Cardiac septum (tissue), 1 donor: ENCODE measurements at regions not wholly inside any gene's neighbourhood (a gene's known extent, or its start where the extent isn't known, plus 50 kb on each side); places are given as distances from the start of the nearest gene placed in this dataset.
"Not testable (repeated sequence)": the region's sequence is repeated elsewhere in the genome, so short reads cannot be mapped to it uniquely, and the experiment has no call there.

Experiments used
- DNase-seq: peaks from one replicate; pipeline ENCODE4 v3.0.0-alpha.2; 2020; ENCODE audit warnings: low spot score
- intact Hi-C: fragments of 100-400 bp; cut with DNase I; formaldehyde crosslinking; loops from one replicate; pipeline ENCODE4 v1.14.0; 2022
- donor health status: DM: no; HTN: no; CAD: no.

GRCh38 chr2:236918545-236918944 is 167.1 kb upstream of the COPS8 start:
- DNase-seq = no peak
- intact Hi-C loops = no loop called here

GRCh38 chr2:236919209-236919608 is 166.5 kb upstream of the COPS8 start:
- intact Hi-C loops = no loop called here
- DNase-seq = no peak

- DNase-seq, intact Hi-C loops: not testable (repeated sequence)
Measured at GRCh38 chr2:236919801-236920379, 165.8 kb upstream of the COPS8 start.

- intact Hi-C loops = no loop called here
- no peak for DNase-seq
Measured at GRCh38 chr2:236922061-236922460, 163.6 kb upstream of the COPS8 start.

- intact Hi-C loops = no loop called here
- peak; percentile 64 for DNase-seq
Measured at GRCh38 chr2:236928380-236929037, 157.2 kb upstream of the COPS8 start.

GRCh38 chr2:236932831-236933361 is 152.8 kb upstream of the COPS8 start:
- intact Hi-C loops = no loop called here
- DNase-seq = no peak

GRCh38 chr2:236934166-236934565 is 151.5 kb upstream of the COPS8 start:
- intact Hi-C loops = no loop called here
- DNase-seq = no peak

GRCh38 chr2:236934656-236935055 is 151.0 kb upstream of the COPS8 start:
- intact Hi-C loops = no loop called here

GRCh38 chr2:236935083-236935482 is 150.6 kb upstream of the COPS8 start:
- DNase-seq = no peak
- intact Hi-C loops = no loop called here

More at GRCh38 chr2:236934656-236935055, 151.0 kb upstream of the COPS8 start:
- no peak for DNase-seq

- intact Hi-C loops = no loop called here
- DNase-seq = no peak
Measured at GRCh38 chr2:236935631-236936445, 149.9 kb upstream of the COPS8 start.

- no peak for DNase-seq
- intact Hi-C loops = no loop called here
Measured at GRCh38 chr2:236936446-236936940, 149.2 kb upstream of the COPS8 start.

- no peak for DNase-seq
Measured at GRCh38 chr2:236938126-236938525, 147.6 kb upstream of the COPS8 start.

GRCh38 chr2:236939271-236939670 is 146.4 kb upstream of the COPS8 start:
- intact Hi-C loops = no loop called here
- DNase-seq = no peak

More at GRCh38 chr2:236938126-236938525, 147.6 kb upstream of the COPS8 start:
- intact Hi-C loops = no loop called here

- intact Hi-C loops = no loop called here
- no peak for DNase-seq
Measured at GRCh38 chr2:236939721-236940231, 145.9 kb upstream of the COPS8 start.

GRCh38 chr2:236940497-236940896 is 145.2 kb upstream of the COPS8 start:
- intact Hi-C loops = no loop called here
- no peak for DNase-seq

GRCh38 chr2:236940916-236941520 is 144.7 kb upstream of the COPS8 start:
- DNase-seq = no peak
- intact Hi-C loops = no loop called here

GRCh38 chr2:236941551-236941950 is 144.1 kb upstream of the COPS8 start:
- intact Hi-C loops = no loop called here
- DNase-seq = no peak

GRCh38 chr2:236942554-236942953 is 143.1 kb upstream of the COPS8 start:
- intact Hi-C loops = no loop called here
- DNase-seq = no peak

GRCh38 chr2:236943068-236943467 is 142.6 kb upstream of the COPS8 start:
- DNase-seq = no peak
- intact Hi-C loops = no loop called here
